ENCODE measurements at regions not wholly inside any gene's neighbourhood (a gene's known extent, or its start where the extent isn't known, plus 50 kb on each side); places are given as distances from the start of the nearest gene placed in this dataset.

DNA sequence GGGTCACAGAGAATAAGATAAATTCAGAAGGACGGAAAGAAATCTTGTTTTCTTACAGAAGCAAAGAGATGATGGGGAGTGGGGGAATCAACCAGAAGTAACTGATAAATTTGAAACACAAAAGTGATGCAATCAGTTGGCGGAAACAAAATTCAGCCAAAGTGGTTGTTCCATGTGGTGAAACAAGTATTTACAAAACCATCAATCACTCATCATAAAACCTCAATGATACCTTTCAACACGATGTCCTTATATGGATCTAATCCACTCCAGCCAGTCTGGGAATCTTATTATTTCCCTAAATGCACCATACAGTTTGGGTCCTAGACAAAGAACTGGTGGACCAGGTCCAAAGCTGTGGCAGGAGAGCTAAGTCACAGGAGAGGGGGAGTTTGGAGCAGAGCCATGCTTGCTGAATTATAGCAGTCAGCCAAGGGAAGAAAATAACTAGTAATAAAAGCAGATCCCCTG, 303.8 kb upstream of the LRRC7 start:
- DNase-seq = peak; percentile 85

DNA sequence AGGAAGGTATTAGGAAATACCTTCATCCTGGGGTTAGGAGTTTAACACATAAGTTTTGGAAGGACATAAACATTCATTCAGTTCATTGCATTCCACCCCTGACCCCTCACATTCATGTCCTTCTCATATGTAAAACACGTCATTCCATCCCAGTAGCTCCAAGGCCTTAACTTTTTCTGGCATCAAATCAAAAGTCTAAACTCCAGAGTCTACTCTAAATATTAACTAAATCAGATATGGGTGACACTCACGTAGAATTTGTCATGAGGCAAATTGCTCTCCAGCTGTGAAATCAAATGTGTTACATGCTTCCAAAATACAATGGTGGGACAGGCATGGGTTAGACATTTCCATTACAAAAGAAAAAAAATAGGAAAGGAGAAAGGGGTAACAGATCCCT, 298.2 kb upstream of the LRRC7 start:
- no peak for DNase-seq

DNA sequence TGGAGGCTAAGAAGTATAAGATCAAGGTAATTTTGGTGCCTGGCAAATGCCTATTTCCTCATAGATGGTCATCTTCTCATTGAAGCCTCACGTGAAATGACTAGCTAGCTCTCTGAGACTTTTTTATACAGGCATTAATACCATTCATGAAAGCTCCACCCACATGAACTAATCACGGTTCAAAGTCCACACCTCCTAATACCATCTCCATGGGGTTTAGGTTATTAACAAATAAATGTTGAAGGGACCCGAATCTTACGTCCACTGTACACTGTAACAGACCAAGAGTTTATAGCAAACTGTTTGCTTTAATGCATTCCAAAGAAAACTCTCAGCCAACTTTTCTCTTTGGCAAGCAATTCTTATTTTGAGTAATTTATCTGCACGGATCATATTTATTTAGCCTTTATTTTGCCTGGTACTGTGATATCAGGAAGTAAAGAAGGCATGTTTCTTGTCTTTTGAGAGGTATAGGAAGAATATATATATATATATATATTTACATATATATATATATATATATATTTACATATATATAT, 296.1 kb upstream of the LRRC7 start:
- no peak for DNase-seq

DNA sequence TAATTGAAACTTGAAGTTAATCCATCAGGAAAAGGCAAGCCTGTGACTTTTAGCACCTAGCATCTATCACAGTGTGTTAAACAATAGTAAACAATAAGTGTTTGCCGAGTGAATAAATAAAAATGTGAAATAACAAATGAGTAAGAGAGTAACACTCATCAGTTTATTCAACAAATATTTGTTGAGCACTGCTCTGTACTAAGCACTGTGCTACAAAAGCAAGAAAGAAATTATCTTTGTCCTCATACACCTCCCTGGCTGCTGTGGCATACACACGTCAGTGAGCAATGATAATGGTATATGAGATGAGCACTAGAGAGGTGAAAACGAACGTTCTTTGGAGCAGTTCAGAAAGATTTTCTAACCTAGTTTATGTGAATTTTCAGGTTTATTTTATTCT, 295.0 kb upstream of the LRRC7 start:
- DNase-seq = peak; percentile 33

DNA sequence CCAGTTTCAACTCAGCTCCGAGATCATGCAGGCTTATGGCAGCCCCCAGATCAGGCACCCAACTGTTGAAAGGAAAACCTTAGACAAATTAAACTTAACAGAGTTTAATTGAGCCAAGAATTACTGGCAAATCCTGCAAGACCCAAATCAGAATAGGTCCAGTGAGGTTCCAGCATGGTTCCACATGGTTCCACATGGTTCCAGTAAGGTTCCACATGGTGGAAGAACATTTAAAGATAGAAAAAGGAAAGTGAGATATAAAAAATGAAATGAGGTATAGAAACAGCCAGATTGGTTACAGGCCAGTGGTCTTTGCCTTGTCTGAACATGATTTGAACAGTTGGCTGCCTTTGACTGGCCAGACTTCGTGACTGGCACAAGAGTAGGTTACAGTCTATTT, 288.8 kb upstream of the LRRC7 start:
- no peak for DNase-seq

DNA sequence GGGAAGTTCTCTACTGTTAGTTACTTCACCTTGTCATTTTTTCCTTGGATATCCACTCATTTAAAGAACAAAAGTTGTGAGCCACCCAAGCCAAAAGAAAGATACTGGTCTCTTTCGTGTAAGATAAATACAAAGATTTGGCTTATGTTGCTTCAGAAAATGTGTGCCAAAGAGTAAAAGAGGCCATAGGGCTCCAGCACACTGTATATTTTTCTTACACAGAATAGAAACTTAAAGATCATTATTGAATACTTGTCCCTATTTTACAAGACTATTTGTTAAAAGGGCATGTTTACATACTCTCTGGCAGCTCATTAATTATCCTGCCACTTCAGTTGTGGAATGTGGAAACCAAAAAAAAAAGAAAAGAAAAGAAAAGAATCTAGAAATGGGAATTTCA, 284.2 kb upstream of the LRRC7 start:
- DNase-seq = no peak

DNA sequence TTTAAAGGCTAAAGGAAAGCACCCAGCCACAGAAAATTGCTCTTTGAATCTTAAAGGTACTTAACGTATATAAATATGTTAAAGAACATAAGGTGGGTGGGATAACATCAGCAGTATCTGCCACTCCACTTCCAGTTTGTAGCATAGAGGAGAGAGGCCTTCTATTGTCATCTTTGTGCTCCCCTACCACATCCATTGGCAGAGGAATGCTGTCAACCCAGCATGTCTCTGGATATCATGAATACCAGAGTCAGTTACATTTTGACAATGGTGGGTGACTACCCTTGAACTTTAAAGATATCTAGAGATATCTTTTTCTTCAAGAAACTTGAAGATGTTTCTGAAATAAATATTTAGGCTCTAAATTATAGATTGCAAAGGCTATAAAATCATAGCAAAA, 283.2 kb upstream of the LRRC7 start:
- no peak for DNase-seq

DNA sequence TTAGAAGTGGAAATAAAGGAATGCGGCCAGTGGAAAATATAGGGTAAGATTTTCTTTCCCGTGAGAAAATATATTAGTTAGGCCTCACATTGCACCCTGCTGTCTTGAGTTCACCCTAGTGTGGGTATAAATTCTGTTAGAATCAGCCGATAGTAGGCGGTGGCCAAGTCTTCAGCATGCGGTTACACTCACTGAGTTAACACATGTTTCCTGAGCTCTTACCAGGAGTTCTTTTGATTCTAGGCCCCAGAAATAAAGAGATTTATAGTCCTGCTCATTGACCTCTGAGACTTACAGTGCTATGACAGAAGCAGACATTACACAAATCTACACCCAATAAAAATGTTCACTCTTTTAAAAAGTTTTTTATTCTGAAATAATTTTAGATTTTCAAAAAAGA, 279.3 kb upstream of the LRRC7 start:
- no peak for DNase-seq

DNA sequence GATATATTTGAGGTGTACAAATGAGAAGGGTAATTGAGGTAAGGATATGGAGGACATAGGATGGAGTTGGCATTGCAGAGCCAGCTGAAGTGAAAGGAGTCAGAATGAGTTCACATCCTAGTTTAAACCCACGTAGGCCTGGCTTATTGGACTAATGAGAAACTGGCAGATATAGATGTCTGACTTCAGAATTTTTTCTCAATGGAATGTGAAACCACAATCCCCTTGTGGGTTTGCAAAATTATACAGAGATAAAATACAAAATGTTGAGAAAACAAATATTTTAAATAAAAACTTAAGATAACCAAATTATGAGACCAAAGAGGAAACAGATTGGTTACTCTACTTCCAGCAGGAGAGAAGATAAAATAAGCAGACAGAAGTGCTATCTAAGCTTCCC, 277.4 kb upstream of the LRRC7 start:
- no peak for DNase-seq

DNA sequence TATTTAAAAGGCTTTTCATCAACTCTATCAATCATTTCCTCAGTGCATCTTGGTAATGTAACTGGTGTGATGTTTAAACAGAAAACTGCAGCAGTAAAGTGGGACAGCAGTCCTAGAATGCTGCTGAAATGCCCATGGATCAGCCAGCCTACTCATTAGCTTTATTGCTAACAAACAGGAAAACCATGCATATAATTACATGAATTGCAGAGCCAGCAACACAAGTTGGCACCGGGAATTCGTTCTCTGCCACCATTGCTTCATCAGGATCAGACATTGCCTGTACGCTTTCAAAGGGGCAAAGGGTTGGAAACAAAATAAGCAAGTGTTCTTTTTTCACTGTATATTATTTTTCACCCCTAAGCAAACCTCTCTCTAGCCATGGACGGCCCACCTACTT, 276.2 kb upstream of the LRRC7 start:
- DNase-seq = no peak

DNA sequence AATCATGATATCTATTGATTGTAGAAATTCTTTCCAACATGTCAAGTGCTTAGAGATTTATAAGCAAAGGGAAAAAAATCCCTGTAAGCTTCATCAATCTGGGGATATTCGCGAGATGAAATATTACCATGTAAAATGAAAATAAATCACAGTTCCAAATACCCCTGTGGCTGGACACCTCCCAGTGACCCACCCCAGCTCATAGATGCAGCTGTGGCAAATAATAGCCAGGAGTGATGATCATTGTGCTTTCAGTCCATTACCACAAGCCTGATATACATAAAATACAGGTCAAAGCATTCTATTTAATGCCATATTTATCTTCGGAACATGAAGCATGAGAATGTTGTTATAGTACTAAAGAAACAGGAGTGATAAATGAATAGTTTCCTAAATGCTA, 274.9 kb upstream of the LRRC7 start:
- DNase-seq = no peak

DNA sequence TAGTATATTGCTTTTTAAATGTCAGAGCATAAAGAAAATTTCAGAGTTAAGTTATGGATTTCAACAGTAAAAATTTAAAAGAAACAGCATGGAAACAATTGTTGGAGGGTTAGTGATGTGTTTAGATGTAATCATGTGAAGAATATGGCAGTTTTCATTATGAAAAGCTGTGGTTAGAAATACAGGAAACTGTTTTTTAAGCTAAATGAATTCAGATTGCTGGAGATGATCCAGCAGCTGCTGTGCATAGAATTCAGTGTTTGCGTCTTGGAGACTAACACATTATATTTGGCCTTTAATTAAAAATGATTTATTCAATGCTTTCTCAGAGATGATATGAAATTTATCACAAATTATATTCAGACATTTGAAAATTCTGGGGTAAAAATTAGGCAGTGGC, 273.6 kb upstream of the LRRC7 start:
- DNase-seq = no peak

DNA sequence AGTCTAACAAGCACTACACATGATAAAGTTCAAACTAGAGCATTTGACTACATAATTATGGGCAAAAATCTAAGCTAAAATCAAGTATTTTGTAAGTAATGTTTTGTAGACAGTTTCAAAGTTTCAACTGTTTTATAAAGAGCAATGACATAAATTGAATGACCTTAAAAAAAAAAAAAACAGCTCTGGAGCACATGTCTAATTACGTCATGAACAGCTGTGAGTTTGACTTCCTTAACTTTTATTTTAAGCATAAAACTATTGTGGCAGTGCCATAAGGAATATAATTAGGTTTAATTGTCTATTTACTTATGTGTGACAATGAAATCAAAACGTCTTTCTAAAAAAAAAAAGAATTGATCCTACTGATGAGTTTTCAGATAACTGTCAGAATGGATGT, 272.5 kb upstream of the LRRC7 start:
- no peak for DNase-seq

DNA sequence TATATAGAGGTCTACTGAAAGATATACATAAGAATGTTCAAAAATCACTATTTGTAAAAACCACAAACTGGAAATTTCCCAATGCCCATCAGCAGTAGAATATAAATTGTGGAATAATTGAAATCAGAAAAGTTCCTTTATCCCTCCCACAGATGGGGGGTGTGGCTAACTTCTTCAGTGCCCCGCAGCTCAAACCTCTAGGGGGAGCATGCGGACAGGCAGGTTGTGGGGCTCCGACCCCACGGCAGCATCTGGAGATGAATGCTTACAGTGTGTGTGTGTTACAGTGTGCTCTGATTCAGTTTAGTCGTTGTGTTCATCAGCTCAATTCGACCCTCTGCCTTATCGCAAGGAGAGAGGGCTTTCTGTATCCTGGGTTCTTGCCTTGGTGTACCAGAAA, 262.1 kb upstream of the LRRC7 start:
- DNase-seq = no peak

DNA sequence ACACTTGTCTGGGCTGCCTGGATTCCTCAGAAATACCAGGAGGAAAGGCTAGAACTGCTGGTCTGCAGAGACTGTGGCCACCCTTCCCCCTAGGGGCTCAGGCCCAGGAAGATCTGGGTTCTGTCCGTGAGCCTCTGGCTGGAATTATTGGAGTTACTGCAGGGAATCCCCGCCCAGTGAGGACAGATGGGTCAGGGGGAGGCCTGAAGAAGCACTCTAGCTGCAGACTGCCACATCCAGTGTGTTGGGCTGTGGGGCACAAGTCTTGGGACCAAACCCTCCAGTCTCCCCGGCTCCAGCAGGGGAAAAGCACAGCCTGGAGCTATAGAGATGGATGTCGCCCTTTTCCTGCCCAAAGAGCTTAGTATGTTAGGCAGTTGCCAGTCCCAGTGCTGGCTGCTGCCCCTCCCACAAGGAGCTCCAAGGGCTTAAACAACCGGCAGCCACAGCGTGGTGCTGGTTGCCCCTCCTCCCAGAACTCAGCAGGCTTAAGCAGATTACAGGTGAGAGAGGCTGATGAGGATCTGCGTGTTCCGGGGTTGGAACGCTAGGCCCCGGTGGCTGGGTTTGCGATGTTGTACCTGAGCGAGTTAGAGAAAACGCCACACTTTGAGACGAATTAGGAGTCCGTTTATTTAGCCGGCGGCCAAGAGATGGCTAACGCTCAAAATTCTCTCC, 255.5 kb upstream of the LRRC7 start:
- DNase-seq = no peak

DNA sequence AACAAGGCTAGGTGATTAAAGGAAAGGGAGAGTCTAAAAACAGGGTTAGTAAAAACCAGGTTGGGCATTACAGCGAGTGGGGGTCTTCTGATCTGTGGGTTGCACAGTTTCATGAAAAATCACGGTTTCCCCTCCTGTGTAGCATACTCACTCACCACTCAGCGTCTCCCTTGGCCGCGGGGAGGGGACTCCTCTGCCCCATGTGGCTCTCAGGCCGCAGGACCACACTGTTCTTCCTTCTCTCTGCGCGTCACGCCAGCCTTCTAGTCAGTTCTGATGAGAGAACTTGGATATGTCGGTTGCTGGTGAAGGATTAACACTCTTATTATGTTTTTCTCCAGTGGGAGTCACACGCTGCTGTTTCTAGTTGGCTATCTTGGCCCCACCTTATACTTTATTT, 254.6 kb upstream of the LRRC7 start:
- DNase-seq = no peak

DNA sequence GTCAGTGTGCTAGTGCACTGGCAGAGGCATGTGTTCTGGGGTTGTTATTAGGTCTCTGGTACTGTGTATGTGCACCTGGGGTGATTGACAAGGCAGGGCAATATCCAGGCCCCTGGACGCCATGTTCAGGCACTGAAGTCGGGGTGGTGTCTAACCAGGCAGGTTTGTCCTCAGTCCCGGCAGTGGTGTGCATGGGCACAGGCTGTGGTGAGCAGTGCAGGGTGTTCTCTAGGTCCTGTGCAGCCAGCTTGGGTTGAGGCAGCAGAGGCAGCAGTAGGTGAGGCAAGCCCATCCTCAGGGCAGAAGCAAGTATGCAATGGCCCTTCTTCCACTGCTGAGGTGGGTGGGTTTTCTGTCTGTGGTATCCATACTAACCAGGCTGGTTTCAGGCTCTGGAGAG, 252.3 kb upstream of the LRRC7 start:
- no peak for DNase-seq

DNA sequence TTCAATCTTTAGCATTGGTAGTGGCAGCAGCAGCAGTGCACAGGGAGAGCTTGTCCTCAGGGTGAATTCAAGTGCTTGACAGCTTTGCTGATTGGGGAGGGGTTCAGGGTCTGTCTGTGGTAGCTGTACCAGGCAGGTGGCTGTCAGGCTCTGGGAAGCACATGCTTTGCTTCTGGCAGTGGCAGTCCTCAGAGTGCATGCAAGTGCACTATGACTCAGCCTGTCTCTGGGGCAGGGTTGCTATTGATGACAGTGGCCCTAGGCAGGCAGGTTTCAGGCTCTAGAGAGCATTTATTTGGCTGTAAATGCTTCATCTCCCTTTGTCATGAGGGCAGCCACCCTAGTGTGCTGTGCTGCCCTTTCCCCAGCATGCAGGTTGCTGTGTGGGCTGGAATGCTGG, 251.9 kb upstream of the LRRC7 start:
- DNase-seq = peak; percentile 11

DNA sequence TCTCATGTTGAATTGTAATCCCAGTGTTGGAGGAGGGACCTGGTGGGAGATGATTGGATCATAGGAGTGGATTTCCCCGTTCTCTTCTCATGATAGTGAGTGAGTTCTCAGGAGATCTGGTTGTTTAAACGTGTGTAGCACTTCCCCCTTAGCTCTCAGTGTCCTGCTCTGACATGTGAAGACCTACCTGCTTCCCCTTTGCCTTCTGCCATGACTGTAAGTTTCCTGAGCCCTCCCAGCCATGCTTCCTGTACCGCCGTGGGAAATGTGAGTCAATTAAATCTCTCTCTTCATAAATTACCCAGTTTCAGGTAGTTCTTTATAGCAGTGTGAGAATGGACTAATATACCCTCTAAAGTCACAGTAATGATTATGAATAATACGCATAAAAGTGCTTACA, 248.4 kb upstream of the LRRC7 start:
- DNase-seq = no peak

DNA sequence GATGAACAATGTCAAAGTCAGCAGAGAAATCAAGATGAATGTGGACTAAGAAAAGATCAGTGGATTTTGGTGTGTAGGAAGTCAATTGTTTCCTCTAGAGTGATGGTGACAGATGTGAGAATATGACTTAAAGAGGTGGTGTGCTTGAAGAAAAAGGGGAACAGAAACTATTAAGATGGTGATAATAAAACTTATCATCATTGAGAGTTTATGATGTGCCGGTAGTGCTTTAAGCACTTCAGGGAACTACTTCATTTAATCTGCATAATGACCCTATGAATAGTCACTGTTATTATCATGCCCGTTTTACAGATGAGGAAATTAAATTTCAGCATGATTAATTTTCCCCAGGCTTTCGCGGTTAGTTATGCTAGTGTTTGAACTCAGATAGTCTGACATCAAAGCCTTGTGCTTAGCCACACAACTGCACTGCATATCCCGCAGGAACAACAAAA, 246.9 kb upstream of the LRRC7 start:
- no peak for DNase-seq

DNA sequence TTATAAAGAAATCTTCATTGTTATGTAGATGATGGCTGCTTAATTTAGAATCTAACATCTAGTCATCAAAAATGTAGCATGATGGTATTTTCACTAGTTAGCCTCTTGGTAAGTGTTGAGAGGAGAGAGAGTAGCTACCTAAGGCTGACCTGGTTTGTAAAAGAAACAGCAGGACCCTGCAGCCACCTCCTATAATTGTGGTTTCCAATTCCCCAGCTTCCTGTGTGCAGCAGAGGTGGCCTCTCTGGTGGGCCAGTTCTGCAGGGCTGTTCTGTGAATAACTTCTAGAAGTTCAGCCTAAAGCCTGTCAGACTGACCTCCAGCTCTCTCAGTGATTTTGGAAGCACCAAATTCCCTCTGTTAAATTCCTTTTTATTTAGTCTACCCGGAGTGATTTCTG, 246.4 kb upstream of the LRRC7 start:
- no peak for DNase-seq

DNA sequence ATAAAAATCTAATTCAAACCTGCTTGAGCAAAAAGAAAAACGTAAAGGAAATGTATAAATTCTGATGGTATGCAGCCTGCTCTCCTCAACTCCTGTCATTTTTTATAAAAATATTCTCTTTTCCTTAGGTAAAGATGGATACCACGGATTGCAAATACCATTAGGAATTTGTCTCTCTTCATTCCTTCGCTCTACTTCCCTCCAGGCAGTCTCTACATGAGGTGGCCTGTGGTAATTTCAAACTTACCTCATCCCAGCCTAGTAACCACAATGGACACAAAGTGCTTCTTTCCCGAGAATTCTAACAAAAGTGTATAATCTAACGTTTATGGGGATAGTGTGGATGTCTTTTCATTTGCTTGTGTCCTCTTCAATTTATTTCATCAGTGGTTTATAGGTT, 239.5 kb upstream of the LRRC7 start:
- no peak for DNase-seq

DNA sequence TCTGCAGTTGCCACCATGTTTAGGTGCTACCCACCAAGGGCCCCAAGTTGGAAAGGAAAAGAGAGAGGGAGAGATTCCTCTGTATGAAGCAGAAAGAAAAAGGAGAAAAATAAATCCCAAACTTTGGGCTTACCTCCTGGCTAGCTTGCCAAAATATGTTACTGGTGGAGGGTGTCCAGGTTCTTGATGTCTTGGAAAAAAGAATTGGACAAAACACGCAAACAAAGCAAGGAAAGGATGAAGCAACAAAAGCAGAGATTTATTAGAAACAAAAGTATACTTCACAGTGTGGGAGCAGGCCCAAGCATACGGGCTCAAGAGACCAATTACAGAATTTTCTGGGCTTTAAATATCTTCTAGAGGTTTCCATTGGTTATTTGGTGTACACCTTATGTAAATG, 204.5 kb upstream of the LRRC7 start:
- DNase-seq = no peak

DNA sequence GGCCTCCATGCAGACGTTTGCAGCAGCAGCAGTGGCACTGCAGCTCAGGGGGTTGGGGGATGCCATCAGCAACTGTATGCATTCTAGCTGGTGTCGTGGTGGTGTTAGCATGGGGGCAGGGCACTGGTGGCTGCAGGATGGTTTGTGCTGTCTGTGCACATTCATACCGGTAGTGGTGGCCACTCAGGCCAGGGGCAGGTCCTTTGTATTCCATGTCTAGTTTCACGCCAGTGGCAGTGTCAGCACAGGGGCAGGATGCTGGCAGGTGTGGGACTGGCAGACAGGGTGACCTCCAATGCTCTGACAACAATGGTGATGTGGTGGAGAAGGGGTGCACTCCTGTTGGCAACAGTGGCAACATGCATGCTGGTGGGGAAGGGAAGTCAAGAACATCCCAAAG, 194.2 kb upstream of the LRRC7 start:
- DNase-seq = no peak

DNA sequence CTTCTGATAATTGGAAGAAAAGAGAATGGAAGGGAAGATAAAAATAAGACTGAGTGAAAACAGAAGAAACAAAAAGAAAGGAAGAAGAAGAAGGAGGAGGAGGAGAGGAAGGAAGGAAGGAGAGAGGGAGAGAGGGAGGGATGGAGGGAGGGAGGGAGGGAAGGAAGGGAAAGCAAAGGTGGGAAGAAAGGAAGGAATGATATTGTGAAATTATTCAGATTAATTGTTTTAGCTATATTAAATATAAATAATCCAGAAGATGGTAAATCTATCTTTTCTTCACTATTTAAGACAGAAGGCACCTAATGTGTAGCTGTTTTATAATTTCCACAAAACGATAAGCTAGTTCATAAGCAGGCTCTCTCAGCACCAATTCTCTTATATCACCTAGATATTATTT, 191.3 kb upstream of the LRRC7 start:
- DNase-seq = no peak

Data from NCI-H345 (cell line).